HEK293T (cell line): ENCODE measurements at regions not wholly inside any gene's neighbourhood (a gene's known extent, or its start where the extent isn't known, plus 50 kb on each side); places are given as distances from the start of the nearest gene placed in this dataset.

ENCODE experiments used
- ARNT ChIP-seq: fragments of 450-650 bp; IDR thresholded peaks from 2 replicates; pipeline ENCODE4 v1.6.1; 2017; ENCODE audit warnings: mild to moderate bottlenecking
- BHLHE40 ChIP-seq: fragments of 450-650 bp; IDR thresholded peaks from 2 replicates; pipeline ENCODE4 v1.6.1; 2016; ENCODE audit warnings: mild to moderate bottlenecking, moderate library complexity, borderline replicate concordance
- FOXM1 ChIP-seq: fragments of 450-650 bp; IDR thresholded peaks from 2 replicates; pipeline ENCODE4 v1.6.1; 2017; ENCODE audit warnings: mild to moderate bottlenecking, borderline replicate concordance
- L3MBTL2 ChIP-seq: fragments of 450-650 bp; conservative IDR thresholded peaks from 2 replicates; pipeline ENCODE4 v1.6.1; 2016; ENCODE audit warnings: mild to moderate bottlenecking
- SP1 ChIP-seq: fragments of 450-650 bp; IDR thresholded peaks from 2 replicates; pipeline ENCODE4 v1.6.1; 2017
- SUZ12 ChIP-seq: fragments of 450-650 bp; IDR thresholded peaks from 2 replicates; pipeline ENCODE4 v1.6.1; 2016; ENCODE audit warnings: mild to moderate bottlenecking

- TF ChIP-seq ARNT (no peak), FOXM1 (no peak), SUZ12 (no peak), SP1 (no peak), BHLHE40 (no peak), L3MBTL2 (no peak)
Observed at GRCh38 chr4:96739101-96739500, 899.2 kb downstream of the PDHA2 start.
